ENCODE measurements at regions not wholly inside any gene's neighbourhood (a gene's known extent, or its start where the extent isn't known, plus 50 kb on each side); places are given as distances from the start of the nearest gene placed in this dataset.

GRCh38 chr11:100545556-100545955, 141.5 kb upstream of the ARHGAP42 start:
- no peak for TF ChIP-seq SMARCC2 (IDR thresholded peaks at IDR 0.05)
- TF ChIP-seq CTCF (CRISPR knock-in tag; IDR thresholded peaks at IDR 0.05), result no peak
- TF ChIP-seq SMC3 (IDR thresholded peaks at IDR 0.05; ENCODE audit: low read length), result no peak
- no peak for TF ChIP-seq ZNF660 (CRISPR knock-in tag; IDR thresholded peaks at IDR 0.05; ENCODE audit: borderline replicate concordance, low read depth)
- no peak for TF ChIP-seq ZNF549 (CRISPR knock-in tag; IDR thresholded peaks at IDR 0.05)
- TF ChIP-seq SMAD1 (CRISPR knock-in tag; IDR thresholded peaks at IDR 0.05; ENCODE audit: borderline replicate concordance, low read depth), result no peak
- no peak for TF ChIP-seq EP300 (IDR thresholded peaks at IDR 0.05; ENCODE audit: low read depth in 2 of 2, low read length in 2 of 2)
- TF ChIP-seq EP300 (CRISPR knock-in tag; IDR thresholded peaks at IDR 0.05; ENCODE audit: borderline replicate concordance), result no peak
- TF ChIP-seq FOXM1 (CRISPR knock-in tag; IDR thresholded peaks at IDR 0.05), result no peak
- TF ChIP-seq THRA (CRISPR knock-in tag; IDR thresholded peaks at IDR 0.05; ENCODE audit: borderline replicate concordance), result no peak
